Thymus (tissue), 11 donors: ENCODE measurements at regions not wholly inside any gene's neighbourhood (a gene's known extent, or its start where the extent isn't known, plus 50 kb on each side); places are given as distances from the start of the nearest gene placed in this dataset.
A peak's percentile ranks its signal among the peaks of the same experiment; 100 is the strongest.

Experiments
- DNase-seq, 9 donors: peaks; one replicate each; pipeline ENCODE4 v3.0.0-alpha.2; 2013; ENCODE audit warnings: low spot score in 9 of 9, low read depth in 6 of 9, missing footprints in 1 of 9
- H3K27ac ChIP-seq, 2 donors: one replicate each; pipeline ENCODE4 v1.5.1; 2013; ENCODE audit warnings: control low read depth in 1 of 2, low read depth in 1 of 2, low read length in 1 of 2, mild to moderate bottlenecking in 1 of 2, moderate library complexity in 1 of 2
- H3K27me3 ChIP-seq, 2 donors: one replicate each; pipeline ENCODE4 v1.5.1; 2013; ENCODE audit warnings: low read length in 1 of 2; ENCODE audit not compliant: control insufficient read depth in 2 of 2, insufficient read depth in 1 of 2
- H3K36me3 ChIP-seq, 2 donors: one replicate each; pipeline ENCODE4 v1.5.1; 2013; ENCODE audit warnings: low read length in 1 of 2, mild to moderate bottlenecking in 1 of 2, moderate library complexity in 1 of 2; ENCODE audit not compliant: control insufficient read depth in 2 of 2, insufficient read depth in 2 of 2
- H3K4me1 ChIP-seq, 2 donors: one replicate each; pipeline ENCODE4 v1.5.1; 2013; ENCODE audit warnings: low read length in 2 of 2; ENCODE audit not compliant: control insufficient read depth in 2 of 2, insufficient read depth in 2 of 2
- H3K4me3 ChIP-seq, 2 donors: one replicate each; pipeline ENCODE4 v1.5.1; 2013; ENCODE audit warnings: low read length in 2 of 2, control low read depth in 1 of 2, mild to moderate bottlenecking in 1 of 2
- H3K9me3 ChIP-seq, 2 donors: one replicate each; pipeline ENCODE4 v1.5.1; 2013; ENCODE audit warnings: low read length in 1 of 2, mild to moderate bottlenecking in 1 of 2; ENCODE audit not compliant: control insufficient read depth in 2 of 2, insufficient read depth in 1 of 2
- WGBS: extraction: QIAGEN DNeasy Blood & Tissue Kit; methylation state at CpG from one replicate; pipeline ENCODE4 v1.1.7; 2013; 5-methylcytosine and 5-hydroxymethylcytosine counted together
- donor health status: healthy.

- Histone ChIP-seq H3K9me3 (no peaks in the 10 kb centered on the region), H3K27ac (no peak overlapping the region), H3K36me3 (no peaks in the 10 kb centered on the region), H3K27me3 (no peaks in the 10 kb centered on the region), H3K4me1 (peaks cover 0 to 5% of the 10 kb centered on the region in 2 donors), H3K4me3 (no peak overlapping the region)
- 62% methylated on average over 9 of the region's 9 CpGs for WGBS
- peak in 1 of 9 donors; percentile 6 for DNase-seq
These were observed 132.7 kb upstream of the EEA1 start for GRCh38 chr12:93061473-93062419.

GRCh38 chr12:93065896-93066295 lies 136.8 kb upstream of the EEA1 start:
- Histone ChIP-seq H3K4me3 (no peak overlapping the region), H3K27me3 (no peaks in the 10 kb centered on the region), H3K36me3 (no peaks in the 10 kb centered on the region), H3K27ac (no peak overlapping the region), H3K9me3 (no peaks in the 10 kb centered on the region), H3K4me1 (peaks cover 0 to 5% of the 10 kb centered on the region in 2 donors)
- DNase-seq = no peak
- 97% methylated on average over 3 of the region's 3 CpGs for WGBS

GRCh38 chr12:93072340-93072739 lies 143.2 kb upstream of the EEA1 start:
- no peaks in the 10 kb centered on the region for H3K9me3 ChIP-seq
- no peak for DNase-seq
- no peak overlapping the region for H3K27ac ChIP-seq
- WGBS = 82% methylated on average over 4 of the region's 4 CpGs
- H3K36me3 ChIP-seq = no peaks in the 10 kb centered on the region
- H3K27me3 ChIP-seq = no peaks in the 10 kb centered on the region
- no peak overlapping the region for H3K4me3 ChIP-seq
- H3K4me1 ChIP-seq = no peaks in the 10 kb centered on the region

DNA sequence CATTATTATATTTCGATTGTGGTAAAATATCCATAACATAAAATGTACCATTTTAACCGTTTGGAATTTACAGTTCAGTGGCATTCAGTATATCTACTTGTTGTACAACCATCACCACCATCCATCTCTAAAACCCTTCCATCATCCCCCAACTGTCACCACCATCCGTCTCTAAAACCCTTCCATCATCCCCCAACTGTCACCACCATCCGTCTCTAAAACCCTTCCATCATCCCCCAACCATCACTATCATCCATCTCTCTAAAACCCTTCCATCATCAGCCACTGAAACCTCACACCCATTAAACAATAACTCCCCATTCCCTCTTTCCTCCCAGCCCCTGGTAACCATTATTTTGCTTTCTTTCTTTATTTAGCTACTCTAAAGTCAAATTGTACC lies 144.2 kb upstream of the EEA1 start:
- H3K27me3 ChIP-seq = no peaks in the 10 kb centered on the region
- 92% methylated on average over 4 of the region's 4 CpGs for WGBS
- no peaks in the 10 kb centered on the region for H3K36me3 ChIP-seq
- H3K4me1 ChIP-seq = no peaks in the 10 kb centered on the region
- H3K27ac ChIP-seq = no peak overlapping the region
- no peak overlapping the region for H3K4me3 ChIP-seq
- H3K9me3 ChIP-seq = no peaks in the 10 kb centered on the region
- no peak for DNase-seq

DNA sequence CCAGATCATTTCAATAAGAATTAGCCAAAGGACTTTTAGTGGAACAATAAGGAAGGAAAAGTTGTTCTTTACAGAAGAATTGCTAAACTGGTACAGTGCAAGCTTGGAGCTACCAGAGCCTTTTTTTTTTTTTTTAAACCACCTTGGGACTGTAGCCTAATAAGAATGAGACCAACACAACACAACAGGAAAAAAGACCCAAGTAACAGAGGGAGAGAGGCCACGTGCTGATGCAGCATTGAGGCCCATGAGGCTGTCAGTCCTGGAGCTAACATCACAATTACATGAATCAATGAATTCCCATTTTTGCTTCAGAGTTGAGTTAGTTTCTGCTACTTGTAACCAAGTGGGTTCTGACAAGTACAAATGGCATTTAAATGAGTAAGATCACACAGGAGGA lies 149.0 kb upstream of the EEA1 start:
- Histone ChIP-seq H3K4me3 (no peak overlapping the region), H3K9me3 (no peaks in the 10 kb centered on the region), H3K27me3 (no peaks in the 10 kb centered on the region), H3K27ac (no peak overlapping the region), H3K36me3 (no peaks in the 10 kb centered on the region), H3K4me1 (no peaks in the 10 kb centered on the region)
- 64% methylated on average over 1 of the region's 1 CpG for WGBS
- DNase-seq = no peak

DNA sequence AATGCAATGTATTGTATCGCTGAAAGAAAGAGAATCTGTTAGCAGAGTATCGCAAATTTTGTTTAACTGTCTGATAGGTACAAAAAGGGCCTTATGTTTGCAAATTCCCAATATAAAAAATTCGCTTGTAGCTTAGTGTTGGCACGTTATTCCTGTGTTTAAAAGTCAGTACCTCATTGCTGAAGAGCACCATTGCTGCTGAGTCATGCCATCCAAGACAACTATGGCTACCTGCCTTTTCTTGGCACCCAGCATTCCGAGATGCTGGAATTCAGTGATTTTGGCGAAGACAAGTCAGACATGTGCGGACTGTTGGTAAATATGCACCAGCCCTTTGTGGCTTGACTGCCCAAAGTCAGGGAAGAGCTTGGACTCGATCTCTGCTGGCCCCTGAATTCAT lies 149.5 kb upstream of the EEA1 start:
- 98% methylated on average over 8 of the region's 8 CpGs for WGBS
- H3K27ac ChIP-seq = no peak overlapping the region
- no peaks in the 10 kb centered on the region for H3K36me3 ChIP-seq
- no peak for DNase-seq
- H3K4me1 ChIP-seq = no peaks in the 10 kb centered on the region
- H3K27me3 ChIP-seq = no peaks in the 10 kb centered on the region
- H3K9me3 ChIP-seq = no peaks in the 10 kb centered on the region
- H3K4me3 ChIP-seq = no peak overlapping the region

DNA sequence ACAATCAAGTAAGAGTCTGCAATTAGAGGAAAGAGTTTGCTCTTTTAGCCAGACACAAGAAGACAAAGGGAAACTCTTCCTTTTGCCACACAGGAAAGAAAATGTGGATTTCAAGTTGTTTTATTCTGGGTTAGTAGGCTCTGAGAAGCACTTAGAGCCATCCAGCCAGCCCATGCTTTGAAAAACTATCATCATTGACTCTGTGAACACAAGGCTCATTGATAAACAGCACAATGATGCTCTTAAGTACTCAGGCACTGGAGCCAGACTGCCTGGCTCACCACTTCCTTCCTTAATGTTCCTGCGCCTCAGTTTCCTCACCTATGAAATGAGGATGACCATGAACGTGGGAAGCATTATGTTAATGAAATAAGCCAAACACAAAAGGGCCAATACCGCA lies 150.2 kb upstream of the EEA1 start:
- Histone ChIP-seq H3K36me3 (no peaks in the 10 kb centered on the region), H3K27ac (no peak overlapping the region), H3K4me1 (no peaks in the 10 kb centered on the region), H3K27me3 (no peaks in the 10 kb centered on the region), H3K4me3 (no peak overlapping the region), H3K9me3 (no peaks in the 10 kb centered on the region)
- DNase-seq = no peak
- 98% methylated on average over 3 of the region's 3 CpGs for WGBS

DNA sequence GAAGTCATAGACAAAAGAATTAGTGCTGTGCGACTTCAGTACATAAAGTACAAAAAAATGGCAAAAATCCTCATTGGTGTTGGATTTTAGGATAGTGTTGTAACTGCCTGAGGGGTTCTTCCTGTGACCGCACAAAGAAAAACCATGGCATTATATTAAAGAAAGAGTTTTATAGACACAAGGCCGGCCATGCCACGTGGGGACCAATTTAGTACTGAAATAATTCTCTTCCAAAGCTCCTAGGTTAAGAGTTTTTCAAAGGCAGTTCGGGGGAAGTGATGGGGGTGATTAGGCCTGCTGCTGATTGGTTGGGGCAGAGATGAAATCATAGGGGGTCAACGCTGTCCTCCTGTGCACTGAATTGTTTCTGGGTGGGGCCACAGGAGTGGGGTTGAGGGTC lies 150.9 kb upstream of the EEA1 start:
- no peaks in the 10 kb centered on the region for H3K9me3 ChIP-seq
- no peak for DNase-seq
- H3K27me3 ChIP-seq = no peaks in the 10 kb centered on the region
- 88% methylated on average over 6 of the region's 6 CpGs for WGBS
- no peak overlapping the region for H3K4me3 ChIP-seq
- no peaks in the 10 kb centered on the region for H3K4me1 ChIP-seq
- no peaks in the 10 kb centered on the region for H3K36me3 ChIP-seq
- no peak overlapping the region for H3K27ac ChIP-seq

- H3K36me3 ChIP-seq = no peaks in the 10 kb centered on the region
- 86% methylated on average over 2 of the region's 2 CpGs for WGBS
- H3K27ac ChIP-seq = no peak overlapping the region
- no peaks in the 10 kb centered on the region for H3K4me1 ChIP-seq
- no peaks in the 10 kb centered on the region for H3K27me3 ChIP-seq
- no peak overlapping the region for H3K4me3 ChIP-seq
- DNase-seq = no peak
- no peaks in the 10 kb centered on the region for H3K9me3 ChIP-seq
These were observed 151.4 kb upstream of the EEA1 start for GRCh38 chr12:93080452-93080851.
